Heart left ventricle (tissue), 13 donors: ENCODE measurements at regions not wholly inside any gene's neighbourhood (a gene's known extent, or its start where the extent isn't known, plus 50 kb on each side); places are given as distances from the start of the nearest gene placed in this dataset.

ENCODE experiments used
- POLR2A ChIP-seq, 2 donors: fragments of 450-650 bp; IDR thresholded peaks; one replicate each; pipeline ENCODE4 v1.6.1; 2017; ENCODE audit warnings: antibody characterized with exemption in 2 of 2, mild to moderate bottlenecking in 2 of 2, moderate library complexity in 2 of 2
- TF ChIP-seq, protein P1 (sequence below), 12 donors: fragments of 200-600 bp; sonication (generic) in 4 of 12; IDR thresholded peaks; one replicate each; pipeline versions ENCODE4 v1.5.0 to v1.8.0; 2018 to 2022; ENCODE audit warnings: antibody characterized with exemption in 12 of 12, mild to moderate bottlenecking in 5 of 12
- donor health status: ischemic (EF 13 %, LVEDD 7.1; RV severe dilation, severe dysfunction).
- donor health status: DM: no; HTN: yes; CAD: no.
- donor health status: DM: no; HTN: no; CAD: no.
- donor health status: ischemic (EF 25% LVEDD 6.9; RV normal size, moderate dysfunction).
- donor health status: ischemic (EF 25% LVEDD 5.7; RV mildly dilated, moderate dysfunction).
- donor health status: ischemic (EF 35%, LVEDD 5.7; RV mildly dilated, moderate dysfunction).
- donor health status: nonischemic (EF 11% LVEDD 7.7; RV severe dilation, severe dysfunction).
- donor health status: DM: yes; HTN: yes; CAD: no.
- donor health status: PGD.
- donor health status: ischemic (EF 29% LVEDD 5.4; RV normal size, mild dysfunction).
- donor health status: nonischemic (EF 23%, LVEDD 6.1; RV moderate dilation, normal function).

DNA sequence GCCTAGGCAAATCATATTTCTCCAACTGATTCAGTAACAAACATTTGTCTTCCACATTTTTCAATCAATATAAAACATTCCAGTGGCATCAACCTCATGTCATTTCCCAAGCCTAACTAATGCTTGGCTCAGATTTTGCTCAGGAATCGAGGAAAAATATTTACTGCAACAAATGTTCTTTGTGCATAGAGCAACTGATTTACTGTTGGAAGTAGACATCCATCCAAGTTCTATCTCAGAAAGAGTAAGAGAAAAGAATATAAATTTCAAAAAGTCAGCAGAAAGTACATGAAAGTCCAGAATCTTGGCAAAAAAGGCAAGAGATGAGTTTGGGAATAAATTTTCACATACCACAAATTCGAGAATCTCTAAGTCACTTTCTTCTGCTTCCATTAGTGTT is 2245.0 kb upstream of the RAG2 start:
- TF ChIP-seq, protein P1, sequence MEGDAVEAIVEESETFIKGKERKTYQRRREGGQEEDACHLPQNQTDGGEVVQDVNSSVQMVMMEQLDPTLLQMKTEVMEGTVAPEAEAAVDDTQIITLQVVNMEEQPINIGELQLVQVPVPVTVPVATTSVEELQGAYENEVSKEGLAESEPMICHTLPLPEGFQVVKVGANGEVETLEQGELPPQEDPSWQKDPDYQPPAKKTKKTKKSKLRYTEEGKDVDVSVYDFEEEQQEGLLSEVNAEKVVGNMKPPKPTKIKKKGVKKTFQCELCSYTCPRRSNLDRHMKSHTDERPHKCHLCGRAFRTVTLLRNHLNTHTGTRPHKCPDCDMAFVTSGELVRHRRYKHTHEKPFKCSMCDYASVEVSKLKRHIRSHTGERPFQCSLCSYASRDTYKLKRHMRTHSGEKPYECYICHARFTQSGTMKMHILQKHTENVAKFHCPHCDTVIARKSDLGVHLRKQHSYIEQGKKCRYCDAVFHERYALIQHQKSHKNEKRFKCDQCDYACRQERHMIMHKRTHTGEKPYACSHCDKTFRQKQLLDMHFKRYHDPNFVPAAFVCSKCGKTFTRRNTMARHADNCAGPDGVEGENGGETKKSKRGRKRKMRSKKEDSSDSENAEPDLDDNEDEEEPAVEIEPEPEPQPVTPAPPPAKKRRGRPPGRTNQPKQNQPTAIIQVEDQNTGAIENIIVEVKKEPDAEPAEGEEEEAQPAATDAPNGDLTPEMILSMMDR (IDR thresholded peaks at IDR 0.05) = no peak
- no peak for TF ChIP-seq POLR2A (IDR thresholded peaks at IDR 0.05)
